ENCODE measurements at regions not wholly inside any gene's neighbourhood (a gene's known extent, or its start where the extent isn't known, plus 50 kb on each side); places are given as distances from the start of the nearest gene placed in this dataset.

DNA sequence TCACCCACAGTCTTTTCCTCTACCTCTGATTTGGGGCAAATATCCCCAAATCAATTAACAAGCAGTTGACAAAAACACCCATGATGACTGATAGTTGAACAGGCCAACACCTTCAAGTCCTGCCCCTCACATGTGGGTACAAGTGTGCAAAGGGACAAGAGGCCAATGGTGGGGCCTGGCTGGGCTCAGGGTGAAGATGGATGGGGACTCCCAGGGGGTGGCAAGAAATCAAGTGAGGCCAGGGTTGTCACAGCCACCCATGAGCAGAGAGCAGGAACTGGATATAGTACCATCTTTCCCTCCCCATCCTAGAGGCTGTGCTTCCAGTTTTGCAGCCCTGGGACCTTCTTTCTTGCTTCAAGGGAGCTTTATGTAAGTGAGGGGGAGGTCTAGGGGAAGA, 270.2 kb upstream of the TOPAZ1 start:
- no peak overlapping the region for H3K4me2 ChIP-seq (ENCODE audit: low read depth, low read length)
- no peaks in the 10 kb centered on the region for H3K9me1 ChIP-seq (ENCODE audit: insufficient read depth, low read length)
- no TSS peak for BruUV-seq (replicated peaks)
- TF ChIP-seq, protein P1, sequence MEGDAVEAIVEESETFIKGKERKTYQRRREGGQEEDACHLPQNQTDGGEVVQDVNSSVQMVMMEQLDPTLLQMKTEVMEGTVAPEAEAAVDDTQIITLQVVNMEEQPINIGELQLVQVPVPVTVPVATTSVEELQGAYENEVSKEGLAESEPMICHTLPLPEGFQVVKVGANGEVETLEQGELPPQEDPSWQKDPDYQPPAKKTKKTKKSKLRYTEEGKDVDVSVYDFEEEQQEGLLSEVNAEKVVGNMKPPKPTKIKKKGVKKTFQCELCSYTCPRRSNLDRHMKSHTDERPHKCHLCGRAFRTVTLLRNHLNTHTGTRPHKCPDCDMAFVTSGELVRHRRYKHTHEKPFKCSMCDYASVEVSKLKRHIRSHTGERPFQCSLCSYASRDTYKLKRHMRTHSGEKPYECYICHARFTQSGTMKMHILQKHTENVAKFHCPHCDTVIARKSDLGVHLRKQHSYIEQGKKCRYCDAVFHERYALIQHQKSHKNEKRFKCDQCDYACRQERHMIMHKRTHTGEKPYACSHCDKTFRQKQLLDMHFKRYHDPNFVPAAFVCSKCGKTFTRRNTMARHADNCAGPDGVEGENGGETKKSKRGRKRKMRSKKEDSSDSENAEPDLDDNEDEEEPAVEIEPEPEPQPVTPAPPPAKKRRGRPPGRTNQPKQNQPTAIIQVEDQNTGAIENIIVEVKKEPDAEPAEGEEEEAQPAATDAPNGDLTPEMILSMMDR (conservative IDR thresholded peaks at IDR 0.05; ENCODE audit: low read depth, low read length) = no peak
- no peak for TF ChIP-seq RCOR1 (IDR thresholded peaks at IDR 0.05; ENCODE audit: insufficient replicate concordance, low read length)
- H3K36me3 ChIP-seq (ENCODE audit: control insufficient read depth, insufficient read depth, low read length) = no peaks in the 10 kb centered on the region
- ATAC-seq (ENCODE audit: low read depth) (no peak), DNase-seq (no peak)
- H3K4me3 ChIP-seq (ENCODE audit: insufficient read depth, low read depth, low read length) = no peak overlapping the region
- H2BK15ac ChIP-seq (ENCODE audit: low read depth, low read length) = no peak overlapping the region
- dilution Hi-C loops (cut with HindIII; ENCODE audit: low sequenced_read_pairs, unreplicated experiment) (no loop called here), intact Hi-C loops (cut with micrococcal nuclease) (no loop called here), in situ Hi-C loops (cut with MboI; ENCODE audit: low sequenced_read_pairs) (no loop called here)
- no peaks in the 10 kb centered on the region for H4K20me1 ChIP-seq (ENCODE audit: insufficient read depth, low read length)
- peaks cover 9% of the 10 kb centered on the region for H3K27me3 ChIP-seq (ENCODE audit: control insufficient read depth, insufficient read depth, low read length)
- H4K8ac ChIP-seq (ENCODE audit: low read depth in 2 of 2, low read length in 2 of 2) = no peak overlapping the region
- no peak overlapping the region for H3K56ac ChIP-seq (ENCODE audit: extremely low read depth, insufficient read depth, low read length)
- no peak overlapping the region for H2AK9ac ChIP-seq (replicated peaks; ENCODE audit: low read depth, low read length, poor library complexity)
- H2BK20ac ChIP-seq (ENCODE audit: low read depth, low read length) = no peak overlapping the region
- ChIA-PET CTCF (interaction anchor here (0.6 kb wide), 1 partner anchor 683 kb away, joined by 3 read pairs; no protein-coding TSS in a partner anchor), POLR2A (ENCODE audit: unreplicated experiment) (no interaction called here)
- H3K18ac ChIP-seq (ENCODE audit: low read depth, low read length) = no peak overlapping the region
- H3K9me3 ChIP-seq (ENCODE audit: control insufficient read depth, insufficient read depth, low read length) = no peaks in the 10 kb centered on the region
- H3K27ac ChIP-seq (ENCODE audit: insufficient read depth, low read length) = no peak overlapping the region
- H3K23ac ChIP-seq (ENCODE audit: low read depth, low read length) = no peak overlapping the region
- H4K5ac ChIP-seq (ENCODE audit: low read depth, low read length) = no peak overlapping the region
- no peaks in the 10 kb centered on the region for H3K79me1 ChIP-seq (ENCODE audit: low read depth in 1 of 2, low read length in 2 of 2)
- H2AFZ ChIP-seq (replicated peaks; ENCODE audit: low read length, poor library complexity) = no peak overlapping the region
- H2AK5ac ChIP-seq (ENCODE audit: low read depth, low read length) = no peak overlapping the region
- no peak overlapping the region for H3K4ac ChIP-seq (ENCODE audit: low read depth, low read length)
- no peak overlapping the region for H4K91ac ChIP-seq (ENCODE audit: insufficient read depth, low read depth, low read length)
- no peak overlapping the region for H2BK120ac ChIP-seq (ENCODE audit: low read depth, low read length)
- H3K4me1 ChIP-seq (ENCODE audit: control insufficient read depth, insufficient read depth, low read length) = no peaks in the 10 kb centered on the region
- no peak overlapping the region for H3K9ac ChIP-seq (ENCODE audit: low read depth, low read length)
- no peak overlapping the region for H2BK5ac ChIP-seq (ENCODE audit: low read depth, low read length, poor library complexity, severe bottlenecking)
- no peak overlapping the region for H3K14ac ChIP-seq (replicated peaks; ENCODE audit: low read depth, low read length)

Data from IMR-90 (cell line).